HCT116 (cell line): ENCODE measurements at regions not wholly inside any gene's neighbourhood (a gene's known extent, or its start where the extent isn't known, plus 50 kb on each side); places are given as distances from the start of the nearest gene placed in this dataset.

ENCODE experiments used
- CTCF ChIP-seq, 3 experiments: fragments of 200-600 bp in 1 of 3; sonication (generic) in 1 of 3; IDR thresholded peaks in 2 of 3; conservative IDR thresholded peaks in 1 of 3; 2 replicates each; pipeline ENCODE4 v1.5.1; 2012 to 2017; ENCODE audit warnings: low read depth in 2 of 3, low read length in 2 of 3, antibody characterized with exemption in 1 of 3, borderline replicate concordance in 1 of 3, control low read depth in 1 of 3, mild to moderate bottlenecking in 1 of 3, mixed read lengths in 1 of 3, mixed run types in 1 of 3, moderate library complexity in 1 of 3; ENCODE audit not compliant: insufficient read depth in 1 of 3
- ELF1 ChIP-seq: IDR thresholded peaks from 2 replicates; pipeline ENCODE4 v1.6.1; 2012; ENCODE audit warnings: low read depth, borderline replicate concordance
- EZH2 ChIP-seq: fragments of 200-600 bp; sonication (generic); IDR thresholded peaks from 2 replicates; pipeline ENCODE4 v1.6.1; 2017; ENCODE audit warnings: antibody characterized with exemption, mixed run types
- EZH2phosphoT487 ChIP-seq: fragments of 200-600 bp; IDR thresholded peaks from 2 replicates; pipeline ENCODE4 v1.6.1; 2018; ENCODE audit warnings: antibody characterized with exemption, borderline replicate concordance
- FOSL1 ChIP-seq: IDR thresholded peaks from 2 replicates; pipeline ENCODE4 v1.6.1; 2012; ENCODE audit warnings: low read depth
- JUND ChIP-seq: IDR thresholded peaks from 2 replicates; pipeline ENCODE4 v1.6.1; 2012
- MAX ChIP-seq: IDR thresholded peaks from 2 replicates; pipeline ENCODE4 v1.6.1; 2012
- POLR2A ChIP-seq: IDR thresholded peaks from 2 replicates; pipeline ENCODE4 v1.7.0; 2011; ENCODE audit warnings: borderline replicate concordance; ENCODE audit not compliant: insufficient read depth, insufficient read length; ENCODE audit errors: extremely low read depth
- POLR2AphosphoS5 ChIP-seq: IDR thresholded peaks from 2 replicates; pipeline ENCODE4 v1.6.1; 2011; ENCODE audit warnings: mild to moderate bottlenecking, low read depth, low read length, moderate library complexity
- REST ChIP-seq: IDR thresholded peaks from 2 replicates; pipeline ENCODE4 v1.6.1; 2012; ENCODE audit warnings: low read depth
- YY1 ChIP-seq: IDR thresholded peaks from 2 replicates; pipeline ENCODE4 v1.6.1; 2011; ENCODE audit warnings: low read length, low read depth, moderate library complexity, mild to moderate bottlenecking; ENCODE audit not compliant: insufficient replicate concordance; ENCODE audit errors: extremely low read depth
- ZNF274 ChIP-seq: fragments of 200-500 bp; sonication (Bioruptor generic); IDR thresholded peaks from 2 replicates; pipeline ENCODE4 v1.6.1; 2014; ENCODE audit warnings: mild to moderate bottlenecking, low read depth, low read length, inconsistent platforms

GRCh38 chr12:91627225-91627624 is 444.6 kb upstream of the DCN start:
- TF ChIP-seq CTCF (IDR thresholded peaks at IDR 0.05 in 2 of 3, conservative IDR thresholded peaks at IDR 0.05 in 1 of 3; ENCODE audit: borderline replicate concordance in 1 of 3, insufficient read depth in 1 of 3, low read depth in 2 of 3, low read length in 2 of 3) (no peak), YY1 (no peak), POLR2AphosphoS5 (no peak), EZH2phosphoT487 (no peak), EZH2 (no peak), POLR2A (no peak), MAX (no peak), FOSL1 (no peak), JUND (no peak), REST (no peak), ELF1 (no peak), ZNF274 (no peak)
